ENCODE measurements at regions not wholly inside any gene's neighbourhood (a gene's known extent, or its start where the extent isn't known, plus 50 kb on each side); places are given as distances from the start of the nearest gene placed in this dataset.
A peak's percentile ranks its signal among the peaks of the same experiment; 100 is the strongest.

DNA sequence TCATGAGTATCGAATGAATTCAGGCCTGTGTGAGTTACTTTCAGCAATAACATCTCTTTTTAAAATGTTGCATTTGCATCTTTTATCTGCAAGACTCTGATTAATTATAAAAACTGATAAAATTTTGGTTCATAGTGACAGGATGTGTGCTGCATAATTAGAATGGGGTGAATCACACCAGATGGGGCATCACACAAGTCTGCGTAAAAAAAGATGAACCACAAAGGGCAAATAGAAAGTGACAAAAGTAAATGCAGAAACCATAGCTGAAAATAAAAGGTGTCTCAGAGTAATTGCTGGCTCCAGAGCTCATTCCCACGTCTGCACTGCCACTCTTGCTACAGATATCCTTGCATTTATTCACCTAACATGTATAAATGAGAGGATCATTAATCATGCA is 131.1 kb downstream of the HS3ST1 start:
- Histone ChIP-seq H3K4me1 (ENCODE audit: insufficient read depth, poor library complexity, severe bottlenecking) (peaks cover 13% of the 10 kb centered on the region), H3K27me3 (ENCODE audit: insufficient read depth, poor library complexity, severe bottlenecking) (no peaks in the 10 kb centered on the region), H3K4me3 (ENCODE audit: severe bottlenecking) (no peak overlapping the region), H3K27ac (ENCODE audit: poor library complexity, severe bottlenecking) (no peak overlapping the region), H3K9me3 (ENCODE audit: severe bottlenecking) (no peaks in the 10 kb centered on the region), H3K36me3 (ENCODE audit: low read depth) (no peaks in the 10 kb centered on the region)
- ATAC-seq (ENCODE audit: low read depth) = no peak
- TF ChIP-seq, protein P1, sequence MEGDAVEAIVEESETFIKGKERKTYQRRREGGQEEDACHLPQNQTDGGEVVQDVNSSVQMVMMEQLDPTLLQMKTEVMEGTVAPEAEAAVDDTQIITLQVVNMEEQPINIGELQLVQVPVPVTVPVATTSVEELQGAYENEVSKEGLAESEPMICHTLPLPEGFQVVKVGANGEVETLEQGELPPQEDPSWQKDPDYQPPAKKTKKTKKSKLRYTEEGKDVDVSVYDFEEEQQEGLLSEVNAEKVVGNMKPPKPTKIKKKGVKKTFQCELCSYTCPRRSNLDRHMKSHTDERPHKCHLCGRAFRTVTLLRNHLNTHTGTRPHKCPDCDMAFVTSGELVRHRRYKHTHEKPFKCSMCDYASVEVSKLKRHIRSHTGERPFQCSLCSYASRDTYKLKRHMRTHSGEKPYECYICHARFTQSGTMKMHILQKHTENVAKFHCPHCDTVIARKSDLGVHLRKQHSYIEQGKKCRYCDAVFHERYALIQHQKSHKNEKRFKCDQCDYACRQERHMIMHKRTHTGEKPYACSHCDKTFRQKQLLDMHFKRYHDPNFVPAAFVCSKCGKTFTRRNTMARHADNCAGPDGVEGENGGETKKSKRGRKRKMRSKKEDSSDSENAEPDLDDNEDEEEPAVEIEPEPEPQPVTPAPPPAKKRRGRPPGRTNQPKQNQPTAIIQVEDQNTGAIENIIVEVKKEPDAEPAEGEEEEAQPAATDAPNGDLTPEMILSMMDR (IDR thresholded peaks at IDR 0.05; ENCODE audit: poor library complexity, severe bottlenecking) = no peak
- DNase-seq (ENCODE audit: low spot score) = no peak

DNA sequence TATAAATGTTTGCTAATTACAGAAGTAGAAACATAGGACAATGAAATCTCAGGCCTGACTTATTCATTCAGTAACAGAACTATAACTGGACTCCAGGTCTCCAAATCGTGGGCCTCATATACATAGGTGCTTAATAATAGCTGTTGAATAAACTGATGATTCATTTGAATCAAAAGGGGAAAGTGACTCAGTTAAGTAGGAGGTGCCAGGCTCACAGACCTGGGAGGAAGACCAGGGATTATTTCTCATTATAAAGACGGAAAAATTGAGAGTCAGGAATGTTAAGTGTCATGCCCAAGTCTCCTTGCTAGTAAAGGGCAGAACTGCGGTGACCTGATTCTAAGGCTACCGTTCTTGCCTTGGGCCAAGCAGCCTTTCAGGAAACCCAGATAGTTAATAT is 131.5 kb downstream of the HS3ST1 start:
- no peak overlapping the region for H3K27ac ChIP-seq (ENCODE audit: poor library complexity, severe bottlenecking)
- DNase-seq (ENCODE audit: low spot score) (no peak), ATAC-seq (ENCODE audit: low read depth) (peak; percentile 76)
- H3K36me3 ChIP-seq (ENCODE audit: low read depth) = no peaks in the 10 kb centered on the region
- H3K27me3 ChIP-seq (ENCODE audit: insufficient read depth, poor library complexity, severe bottlenecking) = no peaks in the 10 kb centered on the region
- no peak overlapping the region for H3K4me3 ChIP-seq (ENCODE audit: severe bottlenecking)
- H3K9me3 ChIP-seq (ENCODE audit: severe bottlenecking) = no peaks in the 10 kb centered on the region
- TF ChIP-seq, protein P1 (IDR thresholded peaks at IDR 0.05; ENCODE audit: poor library complexity, severe bottlenecking) = no peak
- H3K4me1 ChIP-seq (ENCODE audit: insufficient read depth, poor library complexity, severe bottlenecking) = peaks cover 13% of the 10 kb centered on the region

DNA sequence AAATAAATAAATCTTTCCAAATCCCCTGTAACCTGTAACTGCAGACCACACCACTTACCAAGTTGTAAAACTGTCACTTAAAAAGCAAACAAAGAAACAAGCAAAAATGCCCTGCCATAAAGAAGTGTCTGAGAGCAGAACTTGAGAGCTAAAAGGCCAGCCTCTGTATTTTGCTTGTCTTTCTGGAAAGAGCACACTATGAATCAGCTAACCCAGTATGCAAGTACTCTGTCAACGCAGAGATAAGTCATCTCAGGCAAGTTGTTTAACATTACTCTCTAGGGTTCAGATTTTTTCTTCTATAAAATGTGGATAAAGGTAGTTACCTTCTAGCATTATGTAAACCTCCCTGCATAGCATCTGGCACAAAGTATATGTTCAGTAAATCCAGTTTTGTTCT is 134.8 kb downstream of the HS3ST1 start:
- Histone ChIP-seq H3K27me3 (ENCODE audit: insufficient read depth, poor library complexity, severe bottlenecking) (no peaks in the 10 kb centered on the region), H3K4me1 (ENCODE audit: insufficient read depth, poor library complexity, severe bottlenecking) (peaks cover 12% of the 10 kb centered on the region), H3K36me3 (ENCODE audit: low read depth) (no peaks in the 10 kb centered on the region), H3K4me3 (ENCODE audit: severe bottlenecking) (no peak overlapping the region), H3K9me3 (ENCODE audit: severe bottlenecking) (no peaks in the 10 kb centered on the region), H3K27ac (ENCODE audit: poor library complexity, severe bottlenecking) (no peak overlapping the region)
- DNase-seq (ENCODE audit: low spot score) = no peak
- TF ChIP-seq, protein P1 (IDR thresholded peaks at IDR 0.05; ENCODE audit: poor library complexity, severe bottlenecking) = no peak
- ATAC-seq (ENCODE audit: low read depth) = no peak

DNA sequence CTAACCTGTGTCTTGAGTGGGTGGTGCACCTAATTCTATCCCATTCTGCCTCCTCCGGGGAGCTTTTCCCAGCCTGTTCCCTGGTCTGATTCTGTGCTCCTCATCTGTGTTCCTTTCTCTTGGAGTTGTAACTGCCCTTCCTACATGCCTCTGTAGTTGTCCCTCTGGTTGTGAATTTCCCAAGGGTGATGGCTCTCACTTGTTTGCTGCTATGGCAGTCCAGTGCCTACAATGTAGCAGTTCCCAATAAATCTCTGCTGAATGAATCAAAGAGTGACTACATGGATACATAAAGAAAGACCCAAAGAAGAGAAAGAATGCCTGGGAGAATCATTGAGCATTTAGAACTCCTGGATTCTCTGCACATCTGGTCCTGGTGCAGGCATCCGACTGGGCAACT is 141.6 kb downstream of the HS3ST1 start:
- DNase-seq (ENCODE audit: low spot score) (no peak), ATAC-seq (ENCODE audit: low read depth) (no peak)
- no peaks in the 10 kb centered on the region for H3K36me3 ChIP-seq (ENCODE audit: low read depth)
- no peak overlapping the region for H3K27ac ChIP-seq (ENCODE audit: poor library complexity, severe bottlenecking)
- TF ChIP-seq, protein P1 (IDR thresholded peaks at IDR 0.05; ENCODE audit: poor library complexity, severe bottlenecking) = no peak
- H3K27me3 ChIP-seq (ENCODE audit: insufficient read depth, poor library complexity, severe bottlenecking) = no peaks in the 10 kb centered on the region
- H3K4me3 ChIP-seq (ENCODE audit: severe bottlenecking) = no peak overlapping the region
- H3K4me1 ChIP-seq (ENCODE audit: insufficient read depth, poor library complexity, severe bottlenecking) = peaks cover 6% of the 10 kb centered on the region
- H3K9me3 ChIP-seq (ENCODE audit: severe bottlenecking) = no peaks in the 10 kb centered on the region

DNA sequence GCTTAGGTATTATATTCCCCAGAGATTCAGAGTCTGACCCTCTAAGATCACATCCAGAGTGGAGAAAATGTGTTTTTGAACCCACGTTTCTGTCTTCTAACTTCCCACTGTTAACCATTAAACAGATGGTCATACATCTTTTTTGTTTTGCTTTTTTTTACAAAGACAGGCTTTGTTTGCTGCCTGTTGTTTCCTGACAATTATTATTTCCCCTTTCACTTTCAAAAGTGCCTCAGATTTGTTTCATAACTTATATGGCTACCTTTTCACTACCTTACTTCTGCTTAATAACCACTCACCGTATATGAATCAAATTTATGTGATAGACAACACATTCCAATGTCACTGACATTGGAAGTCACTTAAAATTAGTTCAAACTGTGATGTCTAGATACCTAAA is 142.2 kb downstream of the HS3ST1 start:
- ATAC-seq (ENCODE audit: low read depth) (no peak), DNase-seq (ENCODE audit: low spot score) (no peak)
- H3K36me3 ChIP-seq (ENCODE audit: low read depth) = no peaks in the 10 kb centered on the region
- no peaks in the 10 kb centered on the region for H3K9me3 ChIP-seq (ENCODE audit: severe bottlenecking)
- H3K27me3 ChIP-seq (ENCODE audit: insufficient read depth, poor library complexity, severe bottlenecking) = no peaks in the 10 kb centered on the region
- no peak overlapping the region for H3K27ac ChIP-seq (ENCODE audit: poor library complexity, severe bottlenecking)
- H3K4me1 ChIP-seq (ENCODE audit: insufficient read depth, poor library complexity, severe bottlenecking) = peaks cover 11% of the 10 kb centered on the region
- TF ChIP-seq, protein P1 (IDR thresholded peaks at IDR 0.05; ENCODE audit: poor library complexity, severe bottlenecking) = no peak
- no peak overlapping the region for H3K4me3 ChIP-seq (ENCODE audit: severe bottlenecking)

All from RWPE2 (cell line).